HAP-1 (cell line): ENCODE measurements at regions not wholly inside any gene's neighbourhood (a gene's known extent, or its start where the extent isn't known, plus 50 kb on each side); places are given as distances from the start of the nearest gene placed in this dataset.

Experiments used
- DNase-seq, 2 experiments: peaks; one replicate each; pipeline ENCODE4 v3.0.0-alpha.2; 2016 to 2020; ENCODE audit warnings: low spot score in 2 of 2
- H3K27me3 ChIP-seq: fragments of 250-450 bp; sonication (Bioruptor Pico); 2 replicates; pipeline ENCODE4 v1.5.1; 2020; ENCODE audit warnings: low read depth, mild to moderate bottlenecking, moderate library complexity
- H3K36me3 ChIP-seq: fragments of 250-450 bp; sonication (Bioruptor Pico); replicated peaks from 2 replicates; pipeline ENCODE4 v1.5.1; 2020; ENCODE audit warnings: mild to moderate bottlenecking
- H3K4me1 ChIP-seq: fragments of 250-450 bp; sonication (Bioruptor Pico); 2 replicates; pipeline ENCODE4 v1.5.1; 2020; ENCODE audit warnings: mild to moderate bottlenecking
- H3K4me3 ChIP-seq: fragments of 250-450 bp; sonication (Bioruptor Pico); 2 replicates; pipeline ENCODE4 v1.5.1; 2020; ENCODE audit warnings: mild to moderate bottlenecking, moderate library complexity
- H3K9me3 ChIP-seq: fragments of 250-450 bp; sonication (Bioruptor Pico); 2 replicates; pipeline ENCODE4 v1.5.1; 2020; ENCODE audit warnings: mild to moderate bottlenecking, moderate library complexity
- in situ Hi-C: fragments of 300-500 bp; cut with MboI; formaldehyde crosslinking; loops from 3 replicates; pipeline ENCODE4 v1.14.3; 2020; ENCODE audit warnings: low sequenced_read_pairs, inconsistent platforms, mixed read lengths

DNA sequence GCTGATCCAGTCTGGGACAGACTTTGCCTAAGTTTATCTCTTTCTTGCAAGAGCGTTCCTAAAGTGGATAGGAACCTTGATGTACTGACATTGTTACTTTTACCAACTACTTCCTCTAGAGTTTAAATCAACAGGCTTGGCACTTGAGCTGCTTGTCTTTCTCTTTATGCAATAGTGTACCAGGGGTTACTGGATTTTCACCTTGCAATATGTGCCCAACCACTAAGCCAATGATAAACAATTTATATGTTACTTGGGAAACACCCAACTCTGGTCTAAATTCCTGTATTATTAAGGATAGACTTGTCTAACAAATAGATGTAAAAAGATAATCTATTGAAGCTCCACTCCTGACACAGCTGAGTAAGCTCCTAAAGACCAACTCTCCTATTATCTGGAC is 470.2 kb downstream of the SH2D4B start:
- in situ Hi-C loops, result no loop called here
- no peaks in the 10 kb centered on the region for H3K9me3 ChIP-seq
- H3K27me3 ChIP-seq, result no peaks in the 10 kb centered on the region
- H3K4me1 ChIP-seq, result no peaks in the 10 kb centered on the region
- H3K36me3 ChIP-seq, result no peaks in the 10 kb centered on the region
- no peak for DNase-seq
- no peak overlapping the region for H3K4me3 ChIP-seq

DNA sequence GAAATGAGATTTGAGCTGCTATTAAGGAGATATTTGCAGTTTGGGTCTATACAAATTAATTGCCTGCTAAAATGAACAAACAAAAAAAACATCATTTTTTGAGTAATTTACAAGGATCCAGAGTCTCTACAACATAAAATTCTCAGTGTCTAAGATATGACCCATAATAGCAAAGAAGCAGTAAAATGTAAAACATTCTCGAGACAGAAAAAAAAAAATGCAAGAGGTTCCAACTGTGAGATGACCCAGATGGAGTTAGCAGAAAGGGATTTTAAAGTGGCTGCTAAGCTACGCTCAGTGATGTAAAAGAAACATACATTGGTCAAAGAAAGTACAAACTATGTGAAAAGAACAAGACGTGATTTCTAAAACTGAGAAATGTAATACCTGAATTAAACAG is 471.0 kb downstream of the SH2D4B start:
- H3K4me1 ChIP-seq, result no peaks in the 10 kb centered on the region; the same call in 1 of the 2 replicates
- H3K27me3 ChIP-seq, result no peaks in the 10 kb centered on the region
- H3K9me3 ChIP-seq, result no peaks in the 10 kb centered on the region
- H3K4me3 ChIP-seq, result no peak overlapping the region
- DNase-seq, result no peak
- in situ Hi-C loops, result no loop called here
- no peaks in the 10 kb centered on the region for H3K36me3 ChIP-seq

DNA sequence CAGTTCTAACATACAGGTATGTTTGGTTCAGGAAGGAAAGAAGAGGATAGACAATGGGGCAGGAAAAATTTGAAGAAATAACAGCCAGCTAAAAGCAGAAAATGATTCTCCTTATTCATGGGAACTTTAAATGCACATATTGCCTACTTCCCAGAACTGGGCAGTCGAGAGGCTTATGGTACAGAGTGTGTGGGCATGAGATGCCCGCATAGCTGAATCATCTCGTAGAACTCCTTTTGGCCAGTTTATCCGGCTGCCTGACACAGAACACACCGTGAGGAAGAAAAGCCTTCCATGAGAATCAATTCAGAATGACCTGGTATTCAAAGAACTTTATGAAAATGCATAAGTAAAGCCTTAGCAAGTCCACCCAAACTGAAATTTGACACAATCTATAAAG is 471.6 kb downstream of the SH2D4B start:
- in situ Hi-C loops, result no loop called here
- Histone ChIP-seq H3K9me3 (no peaks in the 10 kb centered on the region), H3K36me3 (no peaks in the 10 kb centered on the region), H3K27me3 (no peaks in the 10 kb centered on the region), H3K4me3 (no peak overlapping the region), H3K4me1 (no peaks in the 10 kb centered on the region; the same call in 1 of the 2 replicates)
- DNase-seq, result no peak

DNA sequence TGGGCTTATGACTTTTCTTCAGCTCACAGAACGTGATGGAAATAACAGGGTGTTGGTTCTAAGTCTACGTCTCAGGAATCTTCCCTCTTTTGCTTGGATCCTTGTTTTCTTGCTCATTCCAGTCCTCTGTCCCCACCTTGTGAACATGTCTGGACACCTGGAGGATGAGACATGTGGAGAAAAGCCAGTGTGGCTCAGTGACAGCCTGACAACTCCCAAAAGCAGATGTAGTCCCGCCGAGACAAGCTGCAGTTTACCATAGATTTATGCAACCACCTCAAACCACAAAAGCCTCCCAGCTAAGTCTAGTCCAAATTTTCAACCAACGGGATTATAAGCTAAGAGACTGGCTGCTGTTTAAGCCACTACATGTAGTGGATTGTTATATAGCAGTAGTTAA is 476.1 kb downstream of the SH2D4B start:
- no peak for DNase-seq
- H3K4me3 ChIP-seq, result no peak overlapping the region
- H3K36me3 ChIP-seq, result no peaks in the 10 kb centered on the region
- in situ Hi-C loops, result no loop called here
- no peaks in the 10 kb centered on the region for H3K9me3 ChIP-seq
- H3K27me3 ChIP-seq, result no peaks in the 10 kb centered on the region
- H3K4me1 ChIP-seq, result no peaks in the 10 kb centered on the region; the same call in 1 of the 2 replicates

DNA sequence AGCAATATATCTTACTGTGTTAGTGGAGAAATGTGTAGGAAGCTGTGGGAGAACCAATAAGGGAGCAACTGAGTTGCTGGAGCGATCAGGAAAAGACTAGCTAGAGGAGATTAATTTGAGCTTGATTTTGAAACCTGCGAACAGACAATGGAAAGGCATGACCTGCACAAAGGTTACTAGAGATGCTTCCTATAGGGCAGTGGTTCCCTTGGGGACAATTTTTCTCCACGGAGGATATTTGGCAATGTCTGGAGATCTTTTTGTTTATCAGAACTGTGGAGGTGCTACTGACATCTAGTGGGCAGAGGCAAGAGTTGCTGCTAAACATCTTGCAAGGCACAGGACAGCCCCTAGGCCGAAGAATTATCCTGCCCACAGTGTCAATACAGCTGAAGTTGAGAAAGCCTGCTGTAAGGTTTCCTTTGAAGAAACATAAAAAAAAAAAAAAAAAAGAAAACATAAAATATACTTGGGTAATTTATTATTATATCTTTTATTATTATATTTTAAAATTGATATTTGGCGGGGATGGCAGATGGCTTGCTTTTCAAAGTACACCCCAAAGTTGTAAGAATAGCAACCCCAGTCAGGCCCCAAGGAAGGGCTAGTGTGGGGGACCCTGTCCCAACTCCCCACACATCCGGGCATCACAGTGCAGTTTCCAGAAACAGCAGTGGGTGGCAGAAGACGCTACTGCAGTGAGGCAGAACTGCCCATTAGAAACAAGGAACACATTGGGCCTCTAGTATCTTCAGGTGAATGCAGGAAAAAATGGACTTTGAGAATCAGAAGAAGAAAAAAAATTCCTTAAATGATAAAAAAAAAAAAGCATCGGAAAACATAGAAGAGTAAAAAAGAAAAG is 481.6 kb downstream of the SH2D4B start:
- DNase-seq, result peak; percentile 50 to 56
- in situ Hi-C loops, result no loop called here
- Histone ChIP-seq H3K4me3 (no peak overlapping the region), H3K4me1 (no peaks in the 10 kb centered on the region), H3K36me3 (no peaks in the 10 kb centered on the region), H3K27me3 (no peaks in the 10 kb centered on the region), H3K9me3 (no peaks in the 10 kb centered on the region)

DNA sequence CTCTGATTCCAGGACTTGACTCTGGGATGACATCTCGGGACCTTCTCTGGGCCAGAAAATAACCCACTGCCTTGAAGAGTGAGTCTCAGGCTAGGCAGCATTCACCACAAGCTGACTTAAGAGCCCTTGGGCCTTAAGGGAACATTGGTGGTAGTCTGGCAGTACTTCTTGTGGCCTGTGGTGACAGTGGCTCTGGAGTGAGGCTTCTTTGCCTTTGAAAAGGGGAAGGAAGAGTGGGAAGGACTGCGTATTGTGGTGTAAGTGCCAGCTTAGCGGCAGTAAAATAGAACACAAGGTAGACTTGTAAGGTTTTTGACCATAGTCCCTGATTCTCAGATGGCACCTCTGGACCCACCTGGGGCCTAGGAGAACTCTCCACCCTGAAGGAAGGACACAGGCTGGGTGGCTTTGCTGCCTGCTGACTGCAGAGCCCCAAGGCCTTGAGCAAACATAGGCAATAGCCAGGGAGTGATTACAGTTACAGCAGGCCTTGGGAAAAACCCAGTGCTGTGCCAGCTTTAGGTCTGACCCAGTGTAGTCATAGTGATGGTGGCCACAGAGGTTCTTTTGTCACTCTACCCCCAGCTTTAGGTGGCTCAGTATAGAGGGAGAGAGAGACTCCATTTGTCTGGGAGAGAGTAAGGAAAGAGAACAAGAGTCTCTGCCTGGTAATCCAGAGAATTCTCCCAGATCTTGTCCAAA is 483.9 kb downstream of the SH2D4B start:
- H3K9me3 ChIP-seq, result no peaks in the 10 kb centered on the region
- in situ Hi-C loops, result no loop called here
- no peaks in the 10 kb centered on the region for H3K4me1 ChIP-seq
- no peak for DNase-seq
- no peaks in the 10 kb centered on the region for H3K27me3 ChIP-seq
- no peaks in the 10 kb centered on the region for H3K36me3 ChIP-seq
- no peak overlapping the region for H3K4me3 ChIP-seq

DNA sequence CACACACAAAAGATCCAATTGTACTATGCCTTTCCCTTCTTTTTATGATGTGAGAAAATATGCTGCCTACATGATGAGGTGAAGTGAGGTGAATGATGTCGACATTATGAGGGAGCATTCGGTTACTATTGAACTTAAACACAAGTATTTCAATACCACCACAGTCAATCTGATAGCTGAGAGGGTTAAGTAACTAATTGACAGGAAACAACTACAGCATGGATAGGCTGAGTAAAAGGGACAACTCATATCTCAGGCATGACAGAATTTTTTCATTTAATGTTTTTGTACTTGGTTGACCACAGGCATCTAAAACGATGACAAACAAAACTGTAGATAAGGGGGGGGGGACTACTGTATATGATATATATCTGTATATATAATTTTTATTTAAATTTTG is 488.9 kb downstream of the SH2D4B start:
- no peaks in the 10 kb centered on the region for H3K9me3 ChIP-seq
- H3K4me3 ChIP-seq, result no peak overlapping the region
- DNase-seq, result no peak
- in situ Hi-C loops, result no loop called here
- H3K27me3 ChIP-seq, result no peaks in the 10 kb centered on the region
- no peaks in the 10 kb centered on the region for H3K4me1 ChIP-seq
- H3K36me3 ChIP-seq, result no peaks in the 10 kb centered on the region

DNA sequence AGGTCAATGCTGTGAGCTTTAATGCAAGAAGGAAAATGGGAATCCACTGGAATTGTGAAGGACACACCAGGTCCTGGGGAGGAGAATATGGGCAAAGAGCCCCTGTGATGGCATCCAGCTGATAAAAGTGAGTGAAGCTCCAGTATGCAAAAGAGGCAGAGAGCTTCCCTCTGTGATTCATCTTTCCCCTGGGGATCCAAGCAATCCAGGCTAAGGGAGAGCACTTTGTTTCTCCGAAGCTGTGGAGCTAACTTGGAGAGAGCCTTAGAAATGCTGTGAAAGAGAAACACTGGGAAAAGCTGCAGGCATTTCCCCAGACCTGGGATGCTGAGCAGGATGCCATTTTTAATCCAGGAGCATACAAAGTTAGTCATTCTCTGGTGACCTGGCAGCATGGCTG is 489.5 kb downstream of the SH2D4B start:
- Histone ChIP-seq H3K27me3 (no peaks in the 10 kb centered on the region), H3K4me1 (no peaks in the 10 kb centered on the region), H3K4me3 (no peak overlapping the region), H3K36me3 (no peaks in the 10 kb centered on the region), H3K9me3 (no peaks in the 10 kb centered on the region)
- no peak for DNase-seq
- in situ Hi-C loops, result no loop called here

DNA sequence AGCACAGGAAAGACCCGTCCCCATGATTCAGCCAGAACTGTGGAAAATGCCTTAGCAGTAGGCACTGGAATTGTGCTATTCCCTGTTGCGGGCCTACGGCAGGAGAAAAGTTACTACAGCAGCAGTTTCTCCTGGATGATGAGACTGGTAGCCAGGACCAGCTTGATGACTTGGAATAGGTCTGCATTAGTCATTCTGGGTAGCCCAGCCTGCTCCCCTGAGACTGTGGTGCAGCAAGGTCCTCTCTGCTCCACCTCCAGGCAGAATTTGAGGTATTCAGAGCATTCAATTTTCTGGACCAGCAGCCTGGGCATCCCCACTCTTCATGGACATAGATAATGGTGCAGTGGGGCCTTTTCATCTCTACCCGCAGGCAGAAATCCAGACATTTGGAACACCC is 490.0 kb downstream of the SH2D4B start:
- Histone ChIP-seq H3K27me3 (no peaks in the 10 kb centered on the region), H3K9me3 (no peaks in the 10 kb centered on the region), H3K36me3 (no peaks in the 10 kb centered on the region), H3K4me3 (no peak overlapping the region), H3K4me1 (no peaks in the 10 kb centered on the region)
- in situ Hi-C loops, result no loop called here
- no peak for DNase-seq

DNA sequence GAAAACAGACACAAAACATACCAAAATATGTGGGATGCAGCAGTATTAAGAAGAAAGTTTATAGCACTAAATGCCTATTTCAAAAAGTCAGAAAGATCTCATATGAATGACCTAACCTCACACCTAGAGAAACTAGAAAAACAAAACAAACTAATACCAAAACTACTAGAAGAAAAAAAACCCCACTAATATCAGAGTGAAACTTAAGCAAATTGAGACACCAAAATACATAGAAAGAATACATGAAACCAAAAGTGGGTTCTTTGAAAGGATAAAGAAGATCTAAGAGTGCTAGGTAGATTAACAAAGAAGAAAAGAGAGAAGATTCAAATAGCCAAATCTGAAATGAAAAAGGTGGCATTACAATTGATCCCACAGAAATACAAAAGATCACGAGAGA is 494.1 kb downstream of the SH2D4B start:
- Histone ChIP-seq H3K4me1 (no peaks in the 10 kb centered on the region), H3K36me3 (no peaks in the 10 kb centered on the region), H3K27me3 (no peaks in the 10 kb centered on the region), H3K9me3 (no peaks in the 10 kb centered on the region), H3K4me3 (no peak overlapping the region)
- in situ Hi-C loops, result no loop called here
- DNase-seq, result no peak

DNA sequence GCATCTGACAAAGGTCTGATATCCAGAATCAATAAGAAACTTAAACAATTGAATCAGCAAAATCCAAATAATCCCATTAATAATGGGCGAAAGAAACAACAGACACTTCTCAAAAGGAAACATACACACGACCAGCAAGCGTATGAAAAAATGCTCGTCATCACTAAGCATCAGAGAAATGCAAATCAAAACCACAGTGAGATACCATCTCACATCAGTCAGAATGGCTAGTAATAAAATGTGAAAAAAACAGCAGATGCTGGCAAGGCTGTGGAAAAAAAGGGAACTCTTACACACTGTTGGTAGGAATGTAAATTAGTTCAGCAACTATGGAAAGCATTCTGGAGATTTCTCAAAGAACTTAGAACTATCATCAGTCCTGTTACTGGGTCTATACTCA is 496.7 kb downstream of the SH2D4B start:
- DNase-seq, result no peak
- Histone ChIP-seq H3K27me3 (no peaks in the 10 kb centered on the region), H3K4me1 (no peaks in the 10 kb centered on the region), H3K9me3 (no peaks in the 10 kb centered on the region), H3K36me3 (no peaks in the 10 kb centered on the region), H3K4me3 (no peak overlapping the region)
- in situ Hi-C loops, result no loop called here

DNA sequence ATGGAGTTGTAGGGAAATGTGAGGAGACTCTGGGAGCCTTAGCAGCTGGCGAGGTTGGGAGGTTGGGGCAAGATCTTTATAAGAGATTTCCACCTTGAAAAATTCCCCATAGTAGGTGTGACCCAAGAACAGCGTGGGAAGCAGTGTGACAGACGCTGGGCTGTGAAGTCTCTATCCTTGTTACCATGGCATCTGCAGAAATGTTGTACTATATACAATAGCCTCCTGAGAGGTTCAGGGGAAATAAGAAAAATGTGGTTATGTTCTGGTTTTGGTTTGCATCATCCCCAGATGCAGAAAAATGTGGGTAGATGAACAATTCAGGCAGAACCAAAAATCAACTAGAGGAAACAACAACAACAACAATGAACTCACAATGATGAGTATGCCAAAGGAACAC is 498.6 kb downstream of the SH2D4B start:
- Histone ChIP-seq H3K27me3 (no peaks in the 10 kb centered on the region), H3K9me3 (no peaks in the 10 kb centered on the region), H3K4me3 (no peak overlapping the region), H3K36me3 (no peaks in the 10 kb centered on the region), H3K4me1 (no peaks in the 10 kb centered on the region)
- in situ Hi-C loops, result no loop called here
- no peak for DNase-seq

DNA sequence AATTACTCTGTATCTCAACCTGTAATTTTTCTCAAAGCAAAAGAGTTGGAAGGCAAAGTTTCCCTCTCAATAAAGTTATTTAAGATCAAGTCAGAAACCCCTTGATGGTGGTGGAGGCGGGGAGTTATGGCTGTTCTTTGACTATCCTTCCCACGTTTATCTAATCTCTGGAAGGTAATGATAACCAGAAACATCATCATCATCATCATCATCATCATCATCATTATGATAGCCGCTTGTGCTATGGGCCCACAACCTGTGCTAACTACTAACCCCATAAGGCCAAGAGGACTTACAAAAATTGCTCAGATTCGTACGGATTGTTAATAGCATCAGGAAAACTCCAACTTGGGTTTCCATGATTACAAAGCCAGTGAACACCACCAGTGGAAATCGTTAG is 502.3 kb downstream of the SH2D4B start:
- no peaks in the 10 kb centered on the region for H3K4me1 ChIP-seq
- in situ Hi-C loops, result no loop called here
- H3K4me3 ChIP-seq, result no peak overlapping the region
- H3K9me3 ChIP-seq, result no peaks in the 10 kb centered on the region
- H3K27me3 ChIP-seq, result no peaks in the 10 kb centered on the region
- no peak for DNase-seq
- H3K36me3 ChIP-seq, result no peaks in the 10 kb centered on the region

DNA sequence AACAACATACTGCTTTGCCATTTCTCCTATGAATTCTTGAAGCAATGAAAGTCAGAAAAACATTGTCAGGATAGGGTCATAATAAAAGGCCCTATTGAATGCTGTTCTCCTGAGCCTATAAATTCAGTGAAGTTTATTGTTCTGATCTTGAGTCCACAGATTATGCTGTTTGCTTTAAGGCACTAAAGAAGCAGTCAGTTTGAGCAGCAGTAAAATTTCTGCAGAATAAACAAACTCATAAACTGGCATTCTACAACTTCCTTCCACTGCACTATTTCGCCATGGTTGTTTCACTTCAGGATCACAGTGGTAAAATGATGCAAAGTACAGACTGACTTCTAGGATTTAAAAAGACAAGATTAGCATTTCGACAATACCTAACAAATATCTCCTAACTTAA is 503.2 kb downstream of the SH2D4B start:
- in situ Hi-C loops, result no loop called here
- no peak for DNase-seq
- Histone ChIP-seq H3K4me3 (no peak overlapping the region), H3K9me3 (no peaks in the 10 kb centered on the region), H3K4me1 (no peaks in the 10 kb centered on the region), H3K27me3 (no peaks in the 10 kb centered on the region), H3K36me3 (no peaks in the 10 kb centered on the region)
